GM19372 (cell line): ENCODE measurements at regions not wholly inside any gene's neighbourhood (a gene's known extent, or its start where the extent isn't known, plus 50 kb on each side); places are given as distances from the start of the nearest gene placed in this dataset.
A peak's percentile ranks its signal among the peaks of the same experiment; 100 is the strongest.

Experiments used
- ATAC-seq: cut with Tn5 transposase; IDR thresholded peaks from one replicate; pipeline ENCODE4 v1.9.1; 2021; ENCODE audit warnings: mild to moderate bottlenecking, low read depth, moderate library complexity; ENCODE audit not compliant: unreplicated experiment

DNA sequence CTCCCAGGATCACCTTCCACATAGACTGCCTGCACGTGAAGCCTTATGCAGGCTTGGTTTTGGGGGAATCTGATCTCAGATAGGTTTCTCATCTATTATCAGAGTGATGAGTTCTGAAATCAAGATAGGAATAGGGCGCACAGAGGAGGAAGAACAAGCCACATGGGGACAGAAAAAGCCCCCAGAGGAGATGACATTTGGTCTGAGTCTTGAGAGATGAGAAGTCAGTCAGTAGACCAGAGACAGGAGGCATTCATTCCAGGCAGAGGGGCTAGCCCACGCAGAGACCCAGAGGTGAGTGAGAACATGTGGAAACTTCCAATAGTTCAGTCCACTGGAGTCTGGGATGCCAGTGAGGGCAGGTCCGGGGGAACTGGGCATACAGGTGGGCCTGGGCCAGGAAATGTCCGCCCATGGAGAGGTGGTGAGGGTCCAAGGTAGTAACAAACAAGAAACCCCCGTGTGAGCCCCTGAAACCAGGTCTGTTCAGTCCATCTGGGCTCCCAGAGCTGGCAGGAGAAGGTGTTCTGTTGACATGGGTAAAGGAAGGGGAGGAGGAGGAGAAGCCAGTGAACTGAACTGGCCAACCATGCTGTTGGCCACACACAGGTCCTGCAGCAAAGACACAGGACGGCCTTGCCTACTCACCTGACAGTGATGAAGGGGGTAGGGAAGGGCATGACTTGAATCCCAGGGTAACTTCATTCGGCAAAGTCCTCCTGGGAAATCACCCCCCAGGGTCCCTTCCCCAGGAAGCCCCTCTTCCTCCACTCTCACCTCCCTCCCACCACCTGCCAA, 69.3 kb upstream of the SMNDC1 start:
- ATAC-seq, result no peak

DNA sequence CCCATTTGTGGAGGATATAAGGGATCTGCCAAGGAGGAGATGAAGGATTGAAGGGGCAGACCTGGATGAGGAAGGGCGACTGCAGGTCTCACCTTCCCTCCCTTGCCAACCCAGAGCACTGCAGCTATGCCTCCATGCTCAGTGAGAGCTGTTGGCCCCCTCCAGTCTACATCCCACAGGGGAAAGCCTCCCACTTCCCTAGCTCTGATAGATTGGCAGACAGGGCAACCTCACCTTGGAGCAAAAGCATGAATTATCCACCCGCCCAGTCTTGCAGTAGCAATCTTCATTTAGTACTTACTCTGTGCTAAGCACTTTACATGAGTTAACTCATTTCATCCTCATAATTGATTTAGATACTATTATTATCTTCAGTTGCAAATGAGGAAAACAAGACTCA, 70.4 kb upstream of the SMNDC1 start:
- ATAC-seq, result no peak

DNA sequence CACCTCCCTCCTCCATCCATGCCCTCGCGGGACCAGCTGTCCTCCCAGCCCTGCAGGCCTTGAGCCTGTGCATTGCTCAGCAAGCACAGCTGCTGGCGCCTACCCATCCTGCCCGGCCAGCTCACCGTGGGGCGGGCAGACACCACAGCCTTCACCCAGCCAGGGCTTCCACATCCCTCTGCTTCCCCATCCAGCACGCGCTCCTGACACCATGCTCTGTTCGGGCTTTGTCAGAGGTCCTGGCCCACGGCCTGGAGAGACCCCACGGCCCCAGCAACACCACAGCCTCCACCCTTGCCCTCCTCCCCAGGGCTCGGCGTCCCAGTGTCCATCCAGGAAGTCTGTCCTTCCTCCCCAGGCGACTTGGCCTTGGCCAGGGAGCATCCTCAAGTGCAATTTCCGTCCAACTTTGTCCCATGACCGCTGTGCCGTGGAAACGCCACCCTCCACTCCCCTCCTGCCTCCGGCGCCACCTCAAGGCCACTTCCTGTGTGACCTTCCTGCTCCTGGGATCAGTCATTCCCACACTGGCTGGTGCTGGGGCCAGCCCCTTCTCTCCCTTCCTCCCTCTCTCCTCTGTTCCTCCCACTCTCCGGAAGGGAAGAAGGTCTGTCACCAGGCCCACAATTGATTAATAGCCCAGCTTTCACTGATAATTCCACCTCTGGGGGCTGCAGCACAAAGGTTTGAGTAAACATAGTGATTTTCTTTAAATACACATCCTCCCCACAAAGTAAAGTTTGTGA, 71.5 kb upstream of the SMNDC1 start:
- no peak for ATAC-seq

DNA sequence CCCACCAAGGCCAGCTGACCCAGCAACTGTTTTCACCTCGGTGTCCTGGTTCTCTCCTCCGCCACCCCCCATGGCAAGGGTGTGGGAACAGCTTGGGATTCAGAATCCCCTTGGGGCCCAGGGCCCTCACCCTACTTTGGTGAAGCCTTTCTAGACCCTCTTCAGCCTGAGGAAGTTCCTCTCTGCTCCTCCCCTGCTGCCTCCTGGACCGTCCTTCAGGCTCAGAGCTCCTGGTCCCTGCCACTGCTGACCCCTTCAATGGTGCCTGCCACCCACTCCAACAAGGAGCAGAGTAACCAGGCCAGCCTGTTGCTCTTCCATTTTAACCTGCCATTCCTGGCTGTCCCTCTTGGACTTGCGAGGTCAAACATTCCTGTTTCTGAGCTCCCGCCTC, 72.0 kb upstream of the SMNDC1 start:
- ATAC-seq, result no peak

DNA sequence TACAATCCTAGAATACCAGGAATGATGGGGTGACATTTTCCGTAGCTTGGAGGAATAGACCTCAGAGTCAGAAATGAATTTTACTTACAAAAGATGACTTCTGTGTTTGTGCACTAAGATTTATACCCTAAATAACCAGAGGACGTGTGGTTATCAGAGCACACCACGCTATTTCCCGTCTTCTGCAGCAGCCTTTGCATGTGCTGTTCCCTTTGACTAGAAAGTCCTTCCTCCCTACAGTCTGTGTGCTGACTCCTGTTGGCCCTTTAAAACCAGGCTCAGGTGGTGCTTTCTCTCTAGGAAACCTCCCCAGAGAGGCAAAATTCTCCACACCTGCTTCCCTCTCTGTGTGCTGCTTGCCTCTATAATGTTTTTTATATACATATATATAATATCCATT, 73.3 kb upstream of the SMNDC1 start:
- no peak for ATAC-seq

DNA sequence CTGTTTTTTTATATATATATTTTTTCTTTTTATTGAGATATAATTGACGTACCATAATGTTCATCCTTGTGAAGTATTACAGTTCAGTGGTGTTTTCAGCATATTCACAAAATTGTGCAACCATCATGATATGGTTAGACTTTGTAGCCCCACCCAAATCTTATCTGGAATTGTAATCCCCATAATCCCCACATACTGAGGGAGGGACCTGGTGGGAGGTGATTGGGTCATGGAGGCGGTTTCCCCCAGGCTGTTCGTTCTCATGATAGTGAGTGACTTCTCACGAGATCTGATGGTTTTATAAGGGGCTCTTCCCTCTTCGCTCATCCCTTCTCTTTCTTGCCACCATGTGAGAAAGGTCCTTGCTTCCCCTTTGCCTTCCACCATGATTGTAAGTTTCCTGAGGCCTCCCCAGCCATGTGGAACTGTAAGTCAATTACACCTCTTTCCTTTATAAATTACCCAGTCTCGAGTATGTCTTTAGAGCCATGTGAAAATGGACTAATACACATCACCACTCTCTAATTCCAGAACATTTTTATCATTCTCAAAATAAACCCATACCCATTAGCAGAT, 73.9 kb upstream of the SMNDC1 start:
- no peak for ATAC-seq

DNA sequence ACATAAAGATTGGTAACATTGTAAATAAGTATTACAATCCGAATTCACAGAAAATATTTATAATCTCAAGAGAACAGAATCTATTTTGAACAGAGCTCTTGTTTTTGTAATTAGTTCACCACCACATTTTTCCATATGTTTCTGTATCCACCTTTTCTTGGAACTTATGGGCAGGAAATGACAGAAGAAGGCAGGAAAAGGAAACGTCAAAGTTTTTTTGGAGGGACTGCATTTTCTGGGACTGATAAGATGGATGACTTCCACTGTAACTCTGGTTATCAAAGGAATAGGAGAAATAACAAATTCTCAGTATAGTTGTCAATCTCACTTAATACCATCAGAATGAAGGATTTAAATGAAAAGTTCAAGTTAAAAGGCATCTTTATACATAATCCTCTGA, 75.1 kb upstream of the SMNDC1 start:
- ATAC-seq, result no peak

DNA sequence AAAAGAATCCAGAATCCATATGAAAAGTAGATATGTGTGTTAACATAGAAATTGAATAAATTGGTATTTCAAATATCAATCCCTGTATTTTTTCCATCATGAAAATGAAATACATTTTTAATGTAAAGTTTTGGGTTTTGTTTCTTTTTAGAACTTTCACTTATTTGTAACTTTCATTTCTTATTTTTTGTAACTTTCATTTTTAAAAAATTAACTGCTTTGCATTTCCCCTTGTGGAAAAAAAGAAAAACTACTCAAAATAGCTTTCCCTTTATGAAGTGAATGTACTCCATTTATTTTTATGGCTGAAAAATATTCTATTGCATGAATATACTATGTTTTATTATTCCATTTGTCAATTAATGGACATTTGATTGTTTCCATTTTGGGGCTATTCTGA, 75.6 kb upstream of the SMNDC1 start:
- no peak for ATAC-seq

DNA sequence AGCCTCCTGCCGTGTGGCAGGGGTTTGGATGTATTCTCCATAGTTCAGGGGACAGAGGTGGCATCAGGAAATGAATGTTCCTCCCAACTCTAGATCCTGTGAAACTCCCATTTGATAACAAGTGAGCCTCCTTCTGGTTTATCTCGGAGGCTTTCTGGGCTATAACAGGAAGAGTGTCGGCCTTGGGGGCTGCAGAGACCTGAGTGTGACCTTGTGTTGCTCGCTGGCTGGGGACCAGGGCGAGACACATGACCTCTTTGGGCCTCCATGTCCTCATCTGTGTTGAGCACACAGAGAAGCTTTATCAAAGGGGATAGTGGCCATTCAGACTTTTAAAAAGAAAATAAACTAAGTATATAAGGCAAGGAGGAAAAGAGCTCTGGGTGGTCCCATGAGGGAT, 78.0 kb upstream of the SMNDC1 start:
- no peak for ATAC-seq

DNA sequence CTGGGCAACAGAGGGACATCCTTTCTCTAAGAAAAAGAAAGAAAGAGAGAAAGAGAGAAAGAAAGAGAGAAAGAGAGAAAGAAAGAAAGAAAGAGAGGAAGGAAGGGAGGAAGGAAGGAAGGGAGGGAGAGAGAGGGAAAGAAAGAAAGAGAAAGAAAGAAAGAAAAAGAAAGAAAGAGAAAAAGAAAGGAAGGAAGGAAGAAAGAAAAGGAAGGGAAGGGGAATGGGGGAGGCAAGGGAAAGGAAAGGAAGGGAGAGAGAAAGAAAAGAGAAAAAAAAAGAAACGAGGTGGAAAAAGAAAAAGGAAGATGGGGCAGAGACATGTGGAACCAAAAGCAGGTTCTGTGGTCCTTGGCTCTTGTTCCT, 82.9 kb upstream of the SMNDC1 start:
- ATAC-seq, result no peak

DNA sequence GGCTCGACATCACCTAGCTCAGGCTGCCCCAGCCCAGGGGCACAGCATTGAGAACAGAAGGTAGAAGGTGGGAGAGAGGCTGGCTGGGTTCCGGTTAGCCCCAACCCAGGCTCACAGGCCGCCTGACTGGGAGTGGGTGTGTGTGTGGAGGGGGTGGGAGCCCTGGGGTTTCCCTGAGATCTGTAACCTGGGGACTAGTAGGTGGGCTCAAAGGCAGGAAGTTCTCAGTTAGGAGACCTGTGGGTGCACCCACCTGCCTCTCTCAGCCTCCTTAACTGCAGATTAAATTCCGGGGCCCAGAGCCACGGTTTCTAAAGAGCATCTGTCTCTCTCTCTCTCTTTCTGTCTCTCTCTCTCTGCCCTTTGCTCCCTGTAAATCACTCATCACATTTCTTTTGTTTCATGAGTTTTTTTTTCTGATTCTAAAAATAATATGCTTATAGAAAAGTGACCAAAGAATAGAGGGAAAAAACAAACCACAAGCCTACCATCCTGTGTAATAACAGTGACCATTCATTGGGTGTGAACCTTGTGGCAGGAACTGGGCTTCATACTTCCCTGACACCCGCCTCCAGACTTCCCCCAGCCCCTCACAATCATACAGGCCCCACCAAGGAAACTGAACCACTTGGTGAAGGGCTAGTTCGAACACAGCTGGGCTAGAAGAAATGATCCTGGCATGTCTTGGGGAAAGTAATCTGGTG, 83.4 kb upstream of the SMNDC1 start:
- ATAC-seq, result peak; percentile 77

DNA sequence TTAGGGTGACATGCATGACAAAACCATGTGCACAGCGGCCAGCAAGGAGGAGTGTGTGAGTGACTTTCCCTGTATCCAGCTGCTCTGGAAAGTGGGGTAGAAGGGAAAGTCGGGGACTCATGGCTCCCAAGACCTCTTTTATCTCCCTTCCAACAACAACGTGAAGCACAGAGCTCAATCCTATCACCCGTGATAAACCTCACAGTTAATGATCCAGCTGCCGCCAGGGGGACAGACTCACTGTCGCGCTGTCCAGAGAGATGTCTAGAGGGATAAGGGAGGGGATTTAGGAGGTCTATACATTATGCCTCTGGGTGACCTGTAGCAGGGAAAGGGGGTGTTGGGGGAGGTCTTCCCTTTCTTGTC, 84.0 kb upstream of the SMNDC1 start:
- ATAC-seq, result no peak

DNA sequence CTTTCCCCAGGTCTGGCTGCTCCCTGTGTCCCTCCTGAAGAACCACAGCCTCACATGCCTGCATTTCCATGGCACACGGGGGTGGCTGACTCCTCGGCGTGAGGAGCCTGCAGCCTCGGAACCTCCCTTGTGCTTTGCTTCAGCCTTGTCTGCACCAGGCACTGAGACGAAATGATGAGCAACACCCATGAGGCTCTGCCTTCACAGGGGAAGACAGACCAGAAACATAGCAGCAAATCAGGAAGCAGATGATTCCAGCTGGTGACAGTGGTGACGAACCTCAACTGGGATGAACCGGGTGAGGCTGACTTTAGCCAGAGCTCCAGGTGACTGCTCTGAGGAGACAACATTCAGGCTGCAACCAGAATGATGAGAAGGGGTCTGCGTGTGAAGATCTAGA, 84.5 kb upstream of the SMNDC1 start:
- no peak for ATAC-seq

DNA sequence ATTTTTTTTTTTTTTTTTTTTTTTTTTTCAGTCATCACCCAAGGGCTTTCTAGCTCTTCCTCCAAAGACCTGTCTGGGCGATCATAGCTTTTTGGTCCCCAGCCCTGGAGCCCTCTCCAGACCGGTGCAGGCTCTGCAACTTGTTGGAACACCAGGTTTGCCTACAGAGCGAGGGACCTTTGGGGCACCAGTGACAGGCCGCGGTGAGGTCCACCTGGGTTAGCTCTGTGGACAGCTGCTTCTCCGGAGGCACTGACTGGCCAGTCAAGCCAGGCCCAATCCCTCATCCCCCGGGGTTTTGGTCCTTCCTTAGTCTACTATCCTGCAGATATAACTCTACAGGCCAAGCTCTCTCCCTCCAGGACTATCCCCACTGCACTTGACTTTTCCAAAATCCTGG, 86.8 kb upstream of the SMNDC1 start:
- ATAC-seq, result no peak

DNA sequence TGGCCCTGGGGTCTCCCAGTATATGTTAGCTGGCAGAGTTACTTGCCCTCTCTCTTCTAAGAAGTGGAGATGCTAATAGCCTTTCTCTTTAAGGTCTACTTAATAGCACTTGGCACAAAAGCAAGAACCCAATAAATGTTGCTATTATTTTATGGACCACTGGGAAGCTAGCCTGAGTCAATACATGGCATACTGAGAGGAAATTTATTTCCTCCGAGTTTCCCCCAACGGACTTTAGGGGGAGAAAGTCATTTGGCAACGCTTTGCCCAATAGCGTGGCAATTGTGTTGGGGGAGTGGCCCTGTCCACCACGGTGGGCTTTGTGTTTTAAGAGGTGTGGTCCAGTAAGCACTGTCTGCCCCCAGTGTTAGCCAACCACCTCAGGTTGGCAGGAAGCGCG, 87.4 kb upstream of the SMNDC1 start:
- ATAC-seq, result no peak

DNA sequence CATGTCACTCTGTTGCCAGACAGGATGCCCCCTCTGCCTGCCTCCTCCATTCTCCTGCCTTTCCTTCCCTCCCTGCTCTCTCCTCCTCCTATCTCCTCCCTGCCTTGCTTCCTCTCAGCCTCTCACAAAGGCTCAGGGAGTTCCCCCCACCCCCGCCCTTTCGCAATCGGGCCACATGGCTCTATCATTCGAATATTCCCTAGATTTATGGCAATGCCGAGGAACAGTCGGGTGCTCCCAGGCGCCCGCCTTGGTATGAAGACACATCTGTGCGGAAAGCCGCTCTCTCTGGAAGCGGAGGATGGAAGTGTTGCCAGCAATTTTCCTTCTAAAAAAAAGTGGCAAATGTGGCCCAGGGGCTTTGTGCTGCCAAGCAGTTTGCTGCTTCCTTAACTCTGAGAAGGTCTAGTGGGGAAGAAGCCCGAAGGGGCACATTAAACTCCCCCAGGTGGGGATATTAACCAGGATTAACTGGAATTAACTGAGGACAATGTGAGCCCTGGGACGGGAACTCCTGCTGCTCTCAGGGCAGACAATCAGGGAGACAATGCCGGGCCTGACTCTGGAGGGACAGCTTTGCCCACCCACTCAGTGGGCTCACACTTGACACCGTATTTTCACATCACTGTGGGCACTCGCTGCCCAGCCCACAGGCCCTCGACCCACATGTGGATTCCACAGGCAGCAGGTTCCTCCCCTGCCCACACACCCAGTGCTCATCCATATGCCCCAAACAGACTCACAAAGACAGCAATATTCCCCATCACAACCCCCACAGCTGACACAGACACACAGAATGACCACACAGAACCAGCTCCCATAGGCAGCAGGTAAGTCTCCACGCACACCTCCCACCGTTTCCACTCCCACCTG, 88.4 kb upstream of the SMNDC1 start:
- ATAC-seq, result no peak

DNA sequence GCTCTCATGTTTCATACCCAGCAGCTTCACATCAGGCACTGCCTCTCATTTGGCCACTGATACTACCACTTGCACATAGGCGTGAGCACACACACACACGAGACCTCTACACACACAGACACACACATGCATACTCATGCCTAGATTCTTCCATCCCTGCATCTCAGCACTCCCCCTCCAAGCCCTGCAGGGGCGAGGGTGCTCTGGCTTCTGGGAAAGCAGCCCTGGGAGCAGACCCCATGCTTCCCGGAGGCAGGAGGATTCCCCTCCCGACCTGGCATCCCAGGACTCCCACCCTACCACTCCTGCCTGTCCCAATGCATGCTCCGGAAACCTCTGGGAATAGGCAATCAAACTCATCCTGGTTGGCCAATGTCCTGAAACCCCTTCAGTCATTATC, 89.1 kb upstream of the SMNDC1 start:
- no peak for ATAC-seq

DNA sequence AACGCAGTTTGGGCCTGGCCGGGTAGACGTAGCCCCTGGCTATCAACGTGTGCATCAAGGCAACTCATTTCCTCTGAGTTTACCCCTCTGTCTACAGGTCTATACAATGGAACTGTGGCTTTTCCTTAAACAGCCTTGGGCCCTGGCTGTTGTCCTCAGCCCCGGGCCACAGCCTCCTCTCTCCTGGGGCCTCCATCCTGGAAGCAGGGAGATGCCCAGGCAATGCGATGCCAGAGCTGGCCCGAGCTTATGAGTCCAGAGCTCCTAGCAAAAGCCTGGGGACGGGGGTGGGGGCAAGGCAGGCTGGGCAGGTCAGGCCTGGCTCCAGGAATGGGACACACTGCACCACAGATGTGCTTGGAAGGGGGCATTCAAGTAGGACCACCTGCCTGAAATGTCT, 89.6 kb upstream of the SMNDC1 start:
- ATAC-seq, result no peak

DNA sequence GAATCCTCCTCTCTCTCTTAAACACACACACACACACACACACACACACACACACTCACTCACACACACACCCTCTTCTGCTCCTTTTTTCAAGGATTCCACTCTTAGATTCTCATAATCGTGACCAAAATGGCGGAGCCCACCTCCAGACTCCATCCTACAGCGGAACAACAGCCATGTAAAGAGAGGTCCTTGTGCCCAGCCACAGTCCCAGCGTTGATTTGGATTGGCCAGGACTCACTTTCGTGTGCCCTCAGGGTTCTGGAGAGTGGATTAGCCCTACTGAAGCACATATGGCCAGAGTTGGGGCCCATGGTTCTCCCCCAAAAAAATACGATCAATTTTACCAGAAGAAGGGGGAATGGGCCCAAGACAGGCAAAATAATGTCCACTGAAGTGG, 90.2 kb upstream of the SMNDC1 start:
- no peak for ATAC-seq
